H1 (cell line): ENCODE measurements at regions not wholly inside any gene's neighbourhood (a gene's known extent, or its start where the extent isn't known, plus 50 kb on each side); places are given as distances from the start of the nearest gene placed in this dataset.

Experiments used
- CTCF ChIA-PET: fragments of 300-600 bp; sonication (Branson Sonifier 250); formaldehyde crosslinking; loops from one replicate; lab custom pipeline; 2021; ENCODE audit not compliant: partially characterized antibody; lab: Charles Lee
- POLR2A ChIA-PET: fragments of 300-600 bp; sonication (Branson Sonifier 250); formaldehyde crosslinking; loops from one replicate; lab custom pipeline; 2021; ENCODE audit warnings: inconsistent platforms; ENCODE audit not compliant: partially characterized antibody; lab: Charles Lee
- DNase-seq, 2 experiments: peaks; one replicate each; pipeline versions ENCODE4 v3.0.0 to v3.0.0-alpha.2; 2010 to 2022; ENCODE audit warnings: low spot score in 2 of 2, low read depth in 1 of 2, mixed read lengths in 1 of 2
- FAIRE-seq: peaks from 2 replicates; lab custom pipeline; 2011; peaks lifted over from hg19 to GRCh38; lab: Jason Lieb, UNC
- H2AFZ ChIP-seq: 2 replicates; pipeline ENCODE4 v1.8.1; 2012; ENCODE audit warnings: low read length, inconsistent platforms
- H2AK5ac ChIP-seq: 2 replicates; pipeline ENCODE4 v1.6.1; 2013; ENCODE audit warnings: low read depth, low read length
- H2BK120ac ChIP-seq: replicated peaks from 2 replicates; pipeline ENCODE3; 2013; ENCODE audit warnings: low read depth, low read length, inconsistent platforms
- H2BK12ac ChIP-seq: 2 replicates; pipeline ENCODE4 v1.6.1; 2013; ENCODE audit warnings: low read depth, low read length
- H2BK15ac ChIP-seq: 2 replicates; pipeline ENCODE4 v1.6.1; 2013; ENCODE audit warnings: low read length
- H2BK20ac ChIP-seq: 2 replicates; pipeline ENCODE4 v1.6.1; 2013; ENCODE audit warnings: low read length
- H2BK5ac ChIP-seq: 2 replicates; pipeline ENCODE4 v1.6.1; 2013; ENCODE audit warnings: low read depth, low read length
- H3K14ac ChIP-seq: 2 replicates; pipeline ENCODE4 v1.6.1; 2013; ENCODE audit warnings: inconsistent platforms; ENCODE audit not compliant: insufficient read length
- H3K18ac ChIP-seq: 2 replicates; pipeline ENCODE4 v1.6.1; 2013; ENCODE audit warnings: low read length; ENCODE audit errors: extremely low read depth
- H3K23ac ChIP-seq: 2 replicates; pipeline ENCODE4 v1.6.1; 2013; ENCODE audit warnings: inconsistent platforms; ENCODE audit not compliant: insufficient read length
- H3K23me2 ChIP-seq: 2 replicates; pipeline ENCODE4 v1.6.1; 2013; ENCODE audit warnings: low read depth, low read length
- H3K27ac ChIP-seq: 2 replicates; pipeline ENCODE4 v1.6.1; 2011; ENCODE audit warnings: low read depth, low read length, inconsistent platforms
- H3K27me3 ChIP-seq, 4 experiments: replicated peaks in 1 of 4; 1 replicate in 1 of 4; 2 replicates in 3 of 4; pipeline versions ENCODE4 v1.6.1 to v1.8.1; 2011 to 2013; ENCODE audit warnings: low read length in 3 of 4, mild to moderate bottlenecking in 3 of 4, inconsistent platforms in 2 of 4, mixed read lengths in 2 of 4, moderate library complexity in 1 of 4; ENCODE audit not compliant: control insufficient read depth in 3 of 4, insufficient read depth in 3 of 4; ENCODE audit errors: extremely low read depth in 1 of 4
- H3K36me3 ChIP-seq, 4 experiments: 2 replicates each; pipeline versions ENCODE4 v1.6.1 to v1.8.1; 2011 to 2013; ENCODE audit warnings: mild to moderate bottlenecking in 4 of 4, low read length in 3 of 4, moderate library complexity in 2 of 4, control low read depth in 1 of 4, inconsistent platforms in 1 of 4; ENCODE audit not compliant: insufficient read depth in 4 of 4, control insufficient read depth in 2 of 4
- H3K4ac ChIP-seq: replicated peaks from 2 replicates; pipeline ENCODE3; 2013; ENCODE audit warnings: low read length, low read depth, mixed read lengths, inconsistent platforms; ENCODE audit not compliant: insufficient read length
- H3K4me1 ChIP-seq, 4 experiments: replicated peaks in 1 of 4; 1 replicate in 1 of 4; 2 replicates in 3 of 4; pipeline versions ENCODE4 v1.6.1 to v1.8.1; 2011 to 2013; ENCODE audit warnings: low read length in 3 of 4, inconsistent platforms in 2 of 4, mixed read lengths in 1 of 4; ENCODE audit not compliant: insufficient read depth in 4 of 4, control insufficient read depth in 3 of 4
- H3K4me2 ChIP-seq, 2 experiments: 2 replicates each; pipeline versions ENCODE4 v1.6.1 to v1.8.1; 2011 to 2013; ENCODE audit warnings: low read depth in 2 of 2, low read length in 2 of 2, control low read depth in 1 of 2, inconsistent platforms in 1 of 2, mild to moderate bottlenecking in 1 of 2; ENCODE audit not compliant: insufficient read depth in 1 of 2
- H3K4me3 ChIP-seq, 4 experiments: fragments of 200-600, 300-600 bp in 1 of 4; sonication (generic), shearing (Covaris generic), sonication (Bioruptor Twin) in 1 of 4; 2 replicates each; pipeline versions ENCODE4 v1.5.1 to v1.8.1; 2011 to 2016; ENCODE audit warnings: low read length in 4 of 4, low read depth in 3 of 4, control low read depth in 2 of 4, inconsistent platforms in 2 of 4, mild to moderate bottlenecking in 2 of 4, mixed read lengths in 1 of 4, moderate library complexity in 1 of 4; ENCODE audit not compliant: insufficient read depth in 2 of 4; ENCODE audit errors: extremely low read depth in 1 of 4
- H3K56ac ChIP-seq: replicated peaks from 2 replicates; pipeline ENCODE3; 2013; ENCODE audit warnings: low read depth, mild to moderate bottlenecking, mixed read lengths, low read length, inconsistent platforms; ENCODE audit not compliant: insufficient read length
- H3K79me1 ChIP-seq: 2 replicates; pipeline ENCODE4 v1.6.1; 2013; ENCODE audit warnings: low read depth, low read length, control low read depth
- H3K79me2 ChIP-seq, 2 experiments: 2 replicates each; pipeline versions ENCODE4 v1.6.1 to v1.8.1; 2012 to 2013; ENCODE audit warnings: low read length in 2 of 2, mild to moderate bottlenecking in 2 of 2, inconsistent platforms in 1 of 2; ENCODE audit not compliant: insufficient read depth in 2 of 2, control insufficient read depth in 1 of 2
- H3K9ac ChIP-seq, 4 experiments: replicated peaks in 1 of 4; 1 replicate in 1 of 4; 2 replicates in 3 of 4; pipeline versions ENCODE4 v1.6.1 to v1.8.1; 2011 to 2013; ENCODE audit warnings: low read depth in 3 of 4, low read length in 3 of 4, control low read depth in 2 of 4, mild to moderate bottlenecking in 2 of 4, moderate library complexity in 2 of 4, inconsistent platforms in 1 of 4; ENCODE audit errors: extremely low read depth in 1 of 4
- H3K9me3 ChIP-seq, 2 experiments: 2 replicates each; pipeline versions ENCODE4 v1.6.1 to v1.8.1; 2012 to 2013; ENCODE audit warnings: mild to moderate bottlenecking in 2 of 2, moderate library complexity in 2 of 2, control low read depth in 1 of 2, inconsistent platforms in 1 of 2, low read depth in 1 of 2, low read length in 1 of 2, mixed read lengths in 1 of 2; ENCODE audit not compliant: insufficient read depth in 2 of 2
- H4K20me1 ChIP-seq, 2 experiments: replicated peaks in 1 of 2; 2 replicates each; pipeline versions ENCODE3 to v1.8.1; 2011 to 2013; ENCODE audit warnings: inconsistent platforms in 2 of 2, low read length in 2 of 2, mild to moderate bottlenecking in 1 of 2; ENCODE audit not compliant: insufficient read depth in 2 of 2, control insufficient read depth in 1 of 2
- H4K5ac ChIP-seq: 2 replicates; pipeline ENCODE4 v1.6.1; 2013; ENCODE audit warnings: low read length, low read depth, mixed read lengths, inconsistent platforms; ENCODE audit not compliant: insufficient read length
- H4K8ac ChIP-seq: 2 replicates; pipeline ENCODE4 v1.8.0; 2013; ENCODE audit warnings: mild to moderate bottlenecking, moderate library complexity, low read length, inconsistent platforms; ENCODE audit not compliant: insufficient read depth; ENCODE audit errors: extremely low read depth
- H4K91ac ChIP-seq: replicated peaks from 2 replicates; pipeline ENCODE3; 2013; ENCODE audit warnings: low read length, mixed read lengths, inconsistent platforms; ENCODE audit not compliant: insufficient read length
- CHD2 ChIP-seq: IDR thresholded peaks from 2 replicates; pipeline ENCODE4 v1.6.1; 2012; ENCODE audit warnings: low read length, improper control_type of control experiment
- POU5F1 ChIP-seq: IDR thresholded peaks from 2 replicates; pipeline ENCODE4 v1.6.1; 2011; ENCODE audit warnings: low read depth, mild to moderate bottlenecking, low read length, moderate library complexity
- RBBP5 ChIP-seq: IDR thresholded peaks from 2 replicates; pipeline ENCODE4 v1.7.1; 2012; ENCODE audit warnings: low read depth, mild to moderate bottlenecking, inconsistent platforms, low read length, moderate library complexity, borderline replicate concordance
- SIN3A ChIP-seq, 2 experiments: IDR thresholded peaks in 1 of 2; conservative IDR thresholded peaks in 1 of 2; 2 replicates each; pipeline ENCODE4 v1.6.1; 2011 to 2012; ENCODE audit warnings: low read length in 2 of 2, improper control_type of control experiment in 1 of 2, low read depth in 1 of 2, mild to moderate bottlenecking in 1 of 2
- WGBS, 2 experiments: shearing (Covaris generic) in 1 of 2; methylation state at CpG; one replicate each; pipeline versions ENCODE4 v1.1.6 to v1.1.7; 2013 to 2015; ENCODE audit warnings: low lambda C conversion rate in 2 of 2, mixed read lengths in 2 of 2, inconsistent platforms in 1 of 2, low coverage in 1 of 2, missing lambda C conversion rate in 1 of 2; ENCODE audit not compliant: insufficient replicate concordance in 2 of 2, insufficient coverage in 1 of 2, insufficient read length in 1 of 2; ENCODE audit errors: extremely low coverage in 1 of 2, missing lambda C conversion rate in 1 of 2; 5-methylcytosine and 5-hydroxymethylcytosine counted together

- 87% methylated on average over 4 of the region's 4 CpGs; no CpG with 5 or more reads in 1 of the 2 experiments for whole genome bisulfite sequencing, 2 experiments
Observed at GRCh38 chr7:35526645-35527044, 168.3 kb downstream of the HERPUD2 start.

More at GRCh38 chr7:35526645-35527044, 168.3 kb downstream of the HERPUD2 start:
- H3K9ac ChIP-seq = no peak overlapping the region; a peak in 1 of 7 replicates
- H3K14ac ChIP-seq = no peak overlapping the region
- TF ChIP-seq SIN3A (conservative IDR thresholded peaks at IDR 0.05 in 1 of 2, IDR thresholded peaks at IDR 0.05 in 1 of 2; ENCODE audit: low read depth in 1 of 2, low read length in 2 of 2) (no peak), POU5F1 (no peak), RBBP5 (no peak), CHD2 (no peak)
- H3K4ac ChIP-seq = no peak overlapping the region
- DNase-seq (no peak), FAIRE-seq (no peak)
- no peak overlapping the region for H2BK120ac ChIP-seq
- no peak overlapping the region for H2AFZ ChIP-seq
- H2BK20ac ChIP-seq = no peak overlapping the region
- H4K5ac ChIP-seq = no peak overlapping the region
- no peak overlapping the region for H2AK5ac ChIP-seq
- H3K23ac ChIP-seq = no peak overlapping the region
- H3K4me1 ChIP-seq = no peaks in the 10 kb centered on the region
- POLR2A ChIA-PET = interaction anchor here (0.6 kb wide), 1 partner anchor 888 kb away, joined by 3 read pairs; no protein-coding TSS in a partner anchor
- H4K8ac ChIP-seq = no peak overlapping the region
- no peak overlapping the region for H3K27ac ChIP-seq
- H4K20me1 ChIP-seq = no peaks in the 10 kb centered on the region
- H2BK5ac ChIP-seq = no peak overlapping the region
- H3K9me3 ChIP-seq = no peaks in the 10 kb centered on the region
- H3K4me3 ChIP-seq = no peak overlapping the region
- H2BK12ac ChIP-seq = no peak overlapping the region
- no peaks in the 10 kb centered on the region for H3K36me3 ChIP-seq
- H4K91ac ChIP-seq = no peak overlapping the region
- H3K18ac ChIP-seq = no peak overlapping the region
- no peaks in the 10 kb centered on the region for H3K23me2 ChIP-seq
- no peak overlapping the region for H3K4me2 ChIP-seq
- CTCF ChIA-PET = interaction anchor here (2.2 kb wide), 1 partner anchor 12 kb away, joined by 10 read pairs; no protein-coding TSS in a partner anchor
- H2BK15ac ChIP-seq = no peak overlapping the region
- H3K79me2 ChIP-seq = no peaks in the 10 kb centered on the region
- no peaks in the 10 kb centered on the region for H3K27me3 ChIP-seq
- no peaks in the 10 kb centered on the region for H3K79me1 ChIP-seq
- H3K56ac ChIP-seq = no peak overlapping the region
